ENCODE measurements at regions not wholly inside any gene's neighbourhood (a gene's known extent, or its start where the extent isn't known, plus 50 kb on each side); places are given as distances from the start of the nearest gene placed in this dataset.

GRCh38 chr9:73839471-73839870, 657.7 kb upstream of the RORB start:
- Histone ChIP-seq H3K4me1 (no peaks in the 10 kb centered on the region), H3K36me3 (no peaks in the 10 kb centered on the region), H3K27me3 (no peaks in the 10 kb centered on the region), H3K4me3 (no peak overlapping the region), H3K9me3 (no peaks in the 10 kb centered on the region), H3K27ac (no peak overlapping the region)
- FAIRE-seq (no peak), DNase-seq (no peak), ATAC-seq (no peak)
- intact Hi-C loops (cut with DNase I): no loop called here
- TF ChIP-seq, protein P1, sequence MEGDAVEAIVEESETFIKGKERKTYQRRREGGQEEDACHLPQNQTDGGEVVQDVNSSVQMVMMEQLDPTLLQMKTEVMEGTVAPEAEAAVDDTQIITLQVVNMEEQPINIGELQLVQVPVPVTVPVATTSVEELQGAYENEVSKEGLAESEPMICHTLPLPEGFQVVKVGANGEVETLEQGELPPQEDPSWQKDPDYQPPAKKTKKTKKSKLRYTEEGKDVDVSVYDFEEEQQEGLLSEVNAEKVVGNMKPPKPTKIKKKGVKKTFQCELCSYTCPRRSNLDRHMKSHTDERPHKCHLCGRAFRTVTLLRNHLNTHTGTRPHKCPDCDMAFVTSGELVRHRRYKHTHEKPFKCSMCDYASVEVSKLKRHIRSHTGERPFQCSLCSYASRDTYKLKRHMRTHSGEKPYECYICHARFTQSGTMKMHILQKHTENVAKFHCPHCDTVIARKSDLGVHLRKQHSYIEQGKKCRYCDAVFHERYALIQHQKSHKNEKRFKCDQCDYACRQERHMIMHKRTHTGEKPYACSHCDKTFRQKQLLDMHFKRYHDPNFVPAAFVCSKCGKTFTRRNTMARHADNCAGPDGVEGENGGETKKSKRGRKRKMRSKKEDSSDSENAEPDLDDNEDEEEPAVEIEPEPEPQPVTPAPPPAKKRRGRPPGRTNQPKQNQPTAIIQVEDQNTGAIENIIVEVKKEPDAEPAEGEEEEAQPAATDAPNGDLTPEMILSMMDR (IDR thresholded peaks at IDR 0.05): no peak
- WGBS, 2 donors: 35 to 40% methylated on average over 2 of the region's 2 CpGs

- FAIRE-seq (no peak), DNase-seq (no peak), ATAC-seq (no peak)
- TF ChIP-seq, protein P1 (IDR thresholded peaks at IDR 0.05): no peak
- Histone ChIP-seq H3K36me3 (no peaks in the 10 kb centered on the region), H3K4me1 (no peaks in the 10 kb centered on the region), H3K9me3 (no peaks in the 10 kb centered on the region), H3K27ac (no peak overlapping the region), H3K27me3 (no peaks in the 10 kb centered on the region), H3K4me3 (no peak overlapping the region)
- WGBS, 2 donors: 36 to 56% methylated on average over 4 of the region's 4 CpGs
- intact Hi-C loops (cut with DNase I): no loop called here
Measured at GRCh38 chr9:73841018-73841417, 656.1 kb upstream of the RORB start.

- H3K9me3 ChIP-seq: no peaks in the 10 kb centered on the region
- intact Hi-C loops (cut with DNase I): no loop called here
- H3K36me3 ChIP-seq: no peaks in the 10 kb centered on the region
- FAIRE-seq: no peak
- no peak for DNase-seq
- TF ChIP-seq, protein P1 (IDR thresholded peaks at IDR 0.05): no peak
- ATAC-seq: no peak
- no peaks in the 10 kb centered on the region for H3K27me3 ChIP-seq
- H3K4me1 ChIP-seq: no peaks in the 10 kb centered on the region
- 70% methylated on average over 4 of the region's 4 CpGs for WGBS, 2 donors
- no peak overlapping the region for H3K4me3 ChIP-seq
- H3K27ac ChIP-seq: no peak overlapping the region
Measured at GRCh38 chr9:73844135-73844534, 653.0 kb upstream of the RORB start.

DNA sequence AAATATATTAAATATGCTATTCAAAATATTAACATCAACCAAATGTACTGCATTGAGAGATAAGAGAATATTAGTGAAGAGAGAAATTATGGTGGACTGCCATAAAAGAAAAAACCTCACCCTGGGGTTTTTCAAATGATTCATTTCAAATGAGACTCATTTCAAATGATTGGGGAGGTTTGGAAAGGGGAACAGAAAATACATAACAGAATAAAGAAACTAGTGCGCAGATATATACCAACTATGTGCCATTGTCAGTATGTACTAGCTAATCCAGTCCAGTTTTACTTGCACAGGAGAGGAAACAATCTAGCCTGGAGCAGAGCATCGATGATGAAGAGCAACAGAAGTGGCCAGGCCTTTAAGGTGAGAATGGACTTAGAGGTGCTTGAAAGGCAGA, 651.6 kb upstream of the RORB start:
- TF ChIP-seq, protein P1 (IDR thresholded peaks at IDR 0.05): no peak
- no peak overlapping the region for H3K27ac ChIP-seq
- WGBS, 2 donors: 72 to 74% methylated on average over 2 of the region's 2 CpGs
- ATAC-seq (no peak), DNase-seq (no peak), FAIRE-seq (no peak)
- H3K4me1 ChIP-seq: no peaks in the 10 kb centered on the region
- H3K36me3 ChIP-seq: no peaks in the 10 kb centered on the region
- H3K27me3 ChIP-seq: no peaks in the 10 kb centered on the region
- H3K4me3 ChIP-seq: no peak overlapping the region
- intact Hi-C loops (cut with DNase I): no loop called here
- H3K9me3 ChIP-seq: no peaks in the 10 kb centered on the region

GRCh38 chr9:73845954-73846690, 651.0 kb upstream of the RORB start:
- H3K27me3 ChIP-seq: no peaks in the 10 kb centered on the region
- no peak for FAIRE-seq
- no peaks in the 10 kb centered on the region for H3K4me1 ChIP-seq

More at GRCh38 chr9:73845954-73846690, 651.0 kb upstream of the RORB start:
- TF ChIP-seq, protein P1 (IDR thresholded peaks at IDR 0.05): no peak
- Histone ChIP-seq H3K9me3 (no peaks in the 10 kb centered on the region), H3K27ac (no peak overlapping the region), H3K36me3 (no peaks in the 10 kb centered on the region), H3K4me3 (no peak overlapping the region)
- intact Hi-C loops (cut with DNase I): no loop called here
- ATAC-seq (no peak), DNase-seq (no peak)
- 39 to 45% methylated on average over 7 of the region's 7 CpGs for WGBS, 2 donors
